H1 (cell line): ENCODE measurements at regions not wholly inside any gene's neighbourhood (a gene's known extent, or its start where the extent isn't known, plus 50 kb on each side); places are given as distances from the start of the nearest gene placed in this dataset.

ENCODE experiments used
- BACH1 ChIP-seq: IDR thresholded peaks from 2 replicates; pipeline ENCODE4 v1.6.1; 2012; ENCODE audit warnings: low read length, improper control_type of control experiment
- E2F6 ChIP-seq: IDR thresholded peaks from 2 replicates; pipeline ENCODE4 v1.6.1; 2012; ENCODE audit warnings: inconsistent platforms
- HDAC6 ChIP-seq: IDR thresholded peaks from one replicate; pipeline ENCODE4 v1.7.1; 2012; ENCODE audit warnings: low read depth, mild to moderate bottlenecking, inconsistent platforms, low read length, moderate library complexity
- SP1 ChIP-seq: IDR thresholded peaks from 2 replicates; pipeline ENCODE4 v1.6.1; 2011; ENCODE audit warnings: low read depth, low read length
- TCF12 ChIP-seq: IDR thresholded peaks from 2 replicates; pipeline ENCODE4 v1.6.1; 2011; ENCODE audit warnings: low read depth, mild to moderate bottlenecking, low read length
- ZNF274 ChIP-seq: IDR thresholded peaks from 2 replicates; pipeline ENCODE4 v1.7.0; 2012; ENCODE audit warnings: low read length, borderline replicate concordance; ENCODE audit errors: extremely low read depth

GRCh38 chr6:51477711-51478311 lies 609.6 kb downstream of the PKHD1 start (continued):
- TF ChIP-seq E2F6 (no peak), ZNF274 (no peak), HDAC6 (no peak), SP1 (no peak), BACH1 (no peak), TCF12 (no peak)
